Inflammatory macrophage treated with lipopolysaccharide for 4 hours (primary cell): ENCODE measurements at regions not wholly inside any gene's neighbourhood (a gene's known extent, or its start where the extent isn't known, plus 50 kb on each side); places are given as distances from the start of the nearest gene placed in this dataset.

Experiments
- DNase-seq: peaks from one replicate; pipeline ENCODE4 v3.0.0-alpha.2; 2020

- no peak for DNase-seq
These were observed 56.3 kb downstream of the CYTL1 start for GRCh38 chr4:4962928-4963327.
